ENCODE measurements at regions not wholly inside any gene's neighbourhood (a gene's known extent, or its start where the extent isn't known, plus 50 kb on each side); places are given as distances from the start of the nearest gene placed in this dataset.

- TF ChIP-seq, protein P1, sequence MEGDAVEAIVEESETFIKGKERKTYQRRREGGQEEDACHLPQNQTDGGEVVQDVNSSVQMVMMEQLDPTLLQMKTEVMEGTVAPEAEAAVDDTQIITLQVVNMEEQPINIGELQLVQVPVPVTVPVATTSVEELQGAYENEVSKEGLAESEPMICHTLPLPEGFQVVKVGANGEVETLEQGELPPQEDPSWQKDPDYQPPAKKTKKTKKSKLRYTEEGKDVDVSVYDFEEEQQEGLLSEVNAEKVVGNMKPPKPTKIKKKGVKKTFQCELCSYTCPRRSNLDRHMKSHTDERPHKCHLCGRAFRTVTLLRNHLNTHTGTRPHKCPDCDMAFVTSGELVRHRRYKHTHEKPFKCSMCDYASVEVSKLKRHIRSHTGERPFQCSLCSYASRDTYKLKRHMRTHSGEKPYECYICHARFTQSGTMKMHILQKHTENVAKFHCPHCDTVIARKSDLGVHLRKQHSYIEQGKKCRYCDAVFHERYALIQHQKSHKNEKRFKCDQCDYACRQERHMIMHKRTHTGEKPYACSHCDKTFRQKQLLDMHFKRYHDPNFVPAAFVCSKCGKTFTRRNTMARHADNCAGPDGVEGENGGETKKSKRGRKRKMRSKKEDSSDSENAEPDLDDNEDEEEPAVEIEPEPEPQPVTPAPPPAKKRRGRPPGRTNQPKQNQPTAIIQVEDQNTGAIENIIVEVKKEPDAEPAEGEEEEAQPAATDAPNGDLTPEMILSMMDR (IDR thresholded peaks at IDR 0.05) = no peak
- no peak for TF ChIP-seq POLR2A (IDR thresholded peaks at IDR 0.05)
Measured at GRCh38 chr12:39044754-39045153, 139.4 kb upstream of the CPNE8 start.

All from transverse colon (tissue), 3 donors.